Neuron (in vitro differentiated cells): ENCODE measurements at regions not wholly inside any gene's neighbourhood (a gene's known extent, or its start where the extent isn't known, plus 50 kb on each side); places are given as distances from the start of the nearest gene placed in this dataset.

Source experiments
- H2AFZ ChIP-seq: one replicate; pipeline ENCODE4 v1.6.1; 2013; ENCODE audit warnings: low read depth, mild to moderate bottlenecking, inconsistent platforms, low read length, moderate library complexity
- H3K27me3 ChIP-seq: one replicate; pipeline ENCODE4 v1.6.1; 2013; ENCODE audit warnings: low read length; ENCODE audit not compliant: insufficient read depth
- H3K36me3 ChIP-seq: one replicate; pipeline ENCODE4 v1.6.1; 2013; ENCODE audit warnings: low read length; ENCODE audit not compliant: insufficient read depth
- H3K4me1 ChIP-seq: one replicate; pipeline ENCODE4 v1.6.1; 2013; ENCODE audit warnings: low read length; ENCODE audit not compliant: insufficient read depth
- H3K4me3 ChIP-seq: 2 replicates; pipeline ENCODE4 v1.5.1; 2013; ENCODE audit warnings: mild to moderate bottlenecking, low read length, moderate library complexity
- H3K9me3 ChIP-seq: one replicate; pipeline ENCODE4 v1.6.1; 2013; ENCODE audit warnings: low read length

- H3K36me3 ChIP-seq, result no peaks in the 10 kb centered on the region
- H3K9me3 ChIP-seq, result peaks cover 2% of the 10 kb centered on the region
- H3K4me3 ChIP-seq, result no peak overlapping the region
- peaks cover 10% of the 10 kb centered on the region for H3K4me1 ChIP-seq
- H2AFZ ChIP-seq, result no peak overlapping the region
- H3K27me3 ChIP-seq, result no peaks in the 10 kb centered on the region
Observed at GRCh38 chr10:78299851-78300468, 266.3 kb downstream of the RPS24 start.

GRCh38 chr10:78300526-78300925 lies 266.9 kb downstream of the RPS24 start:
- Histone ChIP-seq H3K36me3 (no peaks in the 10 kb centered on the region), H3K27me3 (no peaks in the 10 kb centered on the region), H3K4me1 (peaks cover 10% of the 10 kb centered on the region), H3K9me3 (peaks cover 2% of the 10 kb centered on the region), H3K4me3 (no peak overlapping the region), H2AFZ (no peak overlapping the region)

- peaks cover 2% of the 10 kb centered on the region for H3K9me3 ChIP-seq
- H2AFZ ChIP-seq, result no peak overlapping the region
- H3K4me3 ChIP-seq, result no peak overlapping the region
- no peaks in the 10 kb centered on the region for H3K36me3 ChIP-seq
- peaks cover 10% of the 10 kb centered on the region for H3K4me1 ChIP-seq
- peaks cover 2% of the 10 kb centered on the region for H3K27me3 ChIP-seq
Observed at GRCh38 chr10:78301481-78301880, 267.8 kb downstream of the RPS24 start.

GRCh38 chr10:78301891-78302738 lies 268.5 kb downstream of the RPS24 start:
- Histone ChIP-seq H3K9me3 (peaks cover 2% of the 10 kb centered on the region), H3K4me3 (peak overlapping the region; percentile 45)

GRCh38 chr10:78302739-78302988 lies 269.0 kb downstream of the RPS24 start:
- Histone ChIP-seq H3K27me3 (peaks cover 3% of the 10 kb centered on the region), H3K9me3 (peaks cover 2% of the 10 kb centered on the region), H3K36me3 (no peaks in the 10 kb centered on the region), H3K4me3 (peak overlapping the region; percentile 45), H2AFZ (peak overlapping the region; percentile 61), H3K4me1 (peaks cover 10% of the 10 kb centered on the region)

More at GRCh38 chr10:78301891-78302738, 268.5 kb downstream of the RPS24 start:
- peaks cover 10% of the 10 kb centered on the region for H3K4me1 ChIP-seq
- H2AFZ ChIP-seq, result no peak overlapping the region
- H3K27me3 ChIP-seq, result peaks cover 3% of the 10 kb centered on the region
- H3K36me3 ChIP-seq, result no peaks in the 10 kb centered on the region

- Histone ChIP-seq H2AFZ (peak overlapping the region; percentile 61), H3K36me3 (no peaks in the 10 kb centered on the region)
Observed at GRCh38 chr10:78302989-78303854, 269.6 kb downstream of the RPS24 start.

GRCh38 chr10:78304091-78305045 lies 270.7 kb downstream of the RPS24 start:
- Histone ChIP-seq H2AFZ (no peak overlapping the region), H3K9me3 (peaks cover 2% of the 10 kb centered on the region), H3K4me1 (peaks cover 10% of the 10 kb centered on the region), H3K27me3 (peaks cover 3% of the 10 kb centered on the region), H3K4me3 (no peak overlapping the region), H3K36me3 (no peaks in the 10 kb centered on the region)

More at GRCh38 chr10:78302989-78303854, 269.6 kb downstream of the RPS24 start:
- Histone ChIP-seq H3K9me3 (peaks cover 2% of the 10 kb centered on the region), H3K27me3 (peaks cover 3% of the 10 kb centered on the region), H3K4me1 (peaks cover 10% of the 10 kb centered on the region), H3K4me3 (peak overlapping the region; percentile 45)

- Histone ChIP-seq H3K4me1 (peaks cover 10% of the 10 kb centered on the region), H2AFZ (no peak overlapping the region), H3K36me3 (no peaks in the 10 kb centered on the region), H3K27me3 (peaks cover 3% of the 10 kb centered on the region), H3K4me3 (no peak overlapping the region), H3K9me3 (peaks cover 2% of the 10 kb centered on the region)
Observed at GRCh38 chr10:78305311-78305710, 271.6 kb downstream of the RPS24 start.

GRCh38 chr10:78306358-78306757 lies 272.7 kb downstream of the RPS24 start:
- no peak overlapping the region for H3K4me3 ChIP-seq
- H3K27me3 ChIP-seq, result peaks cover 3% of the 10 kb centered on the region
- H3K9me3 ChIP-seq, result no peaks in the 10 kb centered on the region
- no peak overlapping the region for H2AFZ ChIP-seq
- H3K36me3 ChIP-seq, result no peaks in the 10 kb centered on the region
- peaks cover 10% of the 10 kb centered on the region for H3K4me1 ChIP-seq

- no peak overlapping the region for H2AFZ ChIP-seq
- no peak overlapping the region for H3K4me3 ChIP-seq
- peaks cover 3% of the 10 kb centered on the region for H3K27me3 ChIP-seq
- peaks cover 7% of the 10 kb centered on the region for H3K4me1 ChIP-seq
- no peaks in the 10 kb centered on the region for H3K36me3 ChIP-seq
- no peaks in the 10 kb centered on the region for H3K9me3 ChIP-seq
Observed at GRCh38 chr10:78307576-78307975, 273.9 kb downstream of the RPS24 start.

- Histone ChIP-seq H3K4me3 (no peak overlapping the region), H3K9me3 (no peaks in the 10 kb centered on the region), H3K4me1 (no peaks in the 10 kb centered on the region), H2AFZ (no peak overlapping the region), H3K27me3 (peaks cover 3% of the 10 kb centered on the region), H3K36me3 (no peaks in the 10 kb centered on the region)
Observed at GRCh38 chr10:78309536-78310237, 276.0 kb downstream of the RPS24 start.
